Vagina (tissue), 2 donors: ENCODE measurements at regions not wholly inside any gene's neighbourhood (a gene's known extent, or its start where the extent isn't known, plus 50 kb on each side); places are given as distances from the start of the nearest gene placed in this dataset.

Experiments
- CTCF ChIP-seq, 3 experiments: fragments of 450-650 bp in 2 of 3; fragments of 200-600 bp in 1 of 3; sonication (generic) in 1 of 3; IDR thresholded peaks; one replicate each; pipeline ENCODE4 v1.5.1; 2017 to 2019; ENCODE audit warnings: antibody characterized with exemption in 3 of 3, mild to moderate bottlenecking in 2 of 3, moderate library complexity in 2 of 3
- POLR2A ChIP-seq, 2 donors: fragments of 450-650 bp; IDR thresholded peaks; one replicate each; pipeline ENCODE4 v1.6.1; 2017; ENCODE audit warnings: antibody characterized with exemption in 2 of 2, mild to moderate bottlenecking in 2 of 2, moderate library complexity in 2 of 2

DNA sequence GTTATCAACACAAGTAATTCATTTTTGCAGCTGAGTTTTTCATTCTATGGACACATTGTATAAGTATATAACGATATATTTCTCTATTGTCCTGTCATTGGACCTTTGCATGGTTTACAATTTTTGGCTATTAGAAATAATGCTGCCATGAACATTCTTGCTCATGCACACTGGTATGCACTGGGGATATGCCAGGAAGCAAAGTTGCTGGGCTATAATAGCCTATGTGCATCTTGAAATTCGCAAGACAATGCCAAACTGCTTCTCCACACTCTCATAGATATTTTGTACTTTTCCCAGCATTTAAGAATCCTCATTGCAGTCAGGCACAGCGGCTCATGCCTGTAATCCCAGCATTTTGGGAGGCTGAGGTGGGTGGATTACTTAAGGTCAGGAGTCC is 852.6 kb upstream of the ID2 start:
- TF ChIP-seq CTCF (IDR thresholded peaks at IDR 0.05) (no peak), POLR2A (IDR thresholded peaks at IDR 0.05) (no peak)
